Mesothelial cell of epicardium (in vitro differentiated cells): ENCODE measurements at regions not wholly inside any gene's neighbourhood (a gene's known extent, or its start where the extent isn't known, plus 50 kb on each side); places are given as distances from the start of the nearest gene placed in this dataset.

Experiments used
- DNase-seq, 2 experiments: peaks; one replicate each; pipeline ENCODE4 v3.0.0; 2021; ENCODE audit warnings: low spot score in 2 of 2; ENCODE audit not compliant: unreplicated experiment in 2 of 2
- H3K27ac Mint-ChIP-seq: 2 replicates; pipeline ENCODE4 v1.8.0; 2021; ENCODE audit warnings: mixed read lengths
- H3K27me3 Mint-ChIP-seq: 2 replicates; pipeline ENCODE4 v1.8.0; 2021; ENCODE audit warnings: low read depth, mixed read lengths
- H3K36me3 Mint-ChIP-seq: 2 replicates; pipeline ENCODE4 v1.8.0; 2021; ENCODE audit warnings: mixed read lengths
- H3K4me1 Mint-ChIP-seq: 2 replicates; pipeline ENCODE4 v1.8.0; 2021; ENCODE audit warnings: mixed read lengths
- H3K4me3 Mint-ChIP-seq: 2 replicates; pipeline ENCODE4 v1.8.0; 2021; ENCODE audit warnings: mild to moderate bottlenecking, moderate library complexity, mixed read lengths
- H3K9me3 Mint-ChIP-seq: 2 replicates; pipeline ENCODE4 v1.8.0; 2021; ENCODE audit warnings: mixed read lengths
- TF ChIP-seq, protein P1 (sequence below): fragments of 200-600 bp; sonication (generic); IDR thresholded peaks from one replicate; pipeline ENCODE4 v1.5.0; 2021; ENCODE audit warnings: antibody characterized with exemption; ENCODE audit not compliant: unreplicated experiment

- Mint-ChIP-seq H3K9me3 (peaks cover 42% of the 10 kb centered on the region), H3K36me3 (no peaks in the 10 kb centered on the region), H3K27ac (no peak overlapping the region), H3K4me1 (no peaks in the 10 kb centered on the region), H3K27me3 (no peaks in the 10 kb centered on the region), H3K4me3 (no peak overlapping the region)
- TF ChIP-seq, protein P1, sequence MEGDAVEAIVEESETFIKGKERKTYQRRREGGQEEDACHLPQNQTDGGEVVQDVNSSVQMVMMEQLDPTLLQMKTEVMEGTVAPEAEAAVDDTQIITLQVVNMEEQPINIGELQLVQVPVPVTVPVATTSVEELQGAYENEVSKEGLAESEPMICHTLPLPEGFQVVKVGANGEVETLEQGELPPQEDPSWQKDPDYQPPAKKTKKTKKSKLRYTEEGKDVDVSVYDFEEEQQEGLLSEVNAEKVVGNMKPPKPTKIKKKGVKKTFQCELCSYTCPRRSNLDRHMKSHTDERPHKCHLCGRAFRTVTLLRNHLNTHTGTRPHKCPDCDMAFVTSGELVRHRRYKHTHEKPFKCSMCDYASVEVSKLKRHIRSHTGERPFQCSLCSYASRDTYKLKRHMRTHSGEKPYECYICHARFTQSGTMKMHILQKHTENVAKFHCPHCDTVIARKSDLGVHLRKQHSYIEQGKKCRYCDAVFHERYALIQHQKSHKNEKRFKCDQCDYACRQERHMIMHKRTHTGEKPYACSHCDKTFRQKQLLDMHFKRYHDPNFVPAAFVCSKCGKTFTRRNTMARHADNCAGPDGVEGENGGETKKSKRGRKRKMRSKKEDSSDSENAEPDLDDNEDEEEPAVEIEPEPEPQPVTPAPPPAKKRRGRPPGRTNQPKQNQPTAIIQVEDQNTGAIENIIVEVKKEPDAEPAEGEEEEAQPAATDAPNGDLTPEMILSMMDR, result no peak
- DNase-seq, result no peak
Observed at GRCh38 chr12:38016602-38017001, 300.0 kb upstream of the ALG10B start.

DNA sequence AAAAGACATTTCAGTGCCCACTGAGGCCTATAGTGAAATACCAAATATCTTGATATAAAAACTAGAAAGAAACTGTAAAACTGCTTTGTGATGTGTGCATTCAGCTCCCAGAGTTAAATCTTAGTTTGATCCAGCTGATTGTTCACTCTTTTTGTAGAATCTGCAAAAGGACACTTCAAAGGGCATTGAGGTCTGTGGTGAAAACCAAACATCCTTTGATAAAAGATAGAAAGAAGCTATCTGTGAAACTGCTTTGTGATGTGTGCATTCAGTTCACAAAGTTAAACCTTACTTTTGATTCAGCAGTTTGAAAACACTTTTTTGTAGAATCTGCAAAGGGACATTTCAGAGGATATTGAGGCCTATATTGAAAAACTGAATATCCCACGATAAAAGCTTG is 290.7 kb upstream of the ALG10B start:
- Mint-ChIP-seq H3K4me1 (no peaks in the 10 kb centered on the region), H3K27me3 (no peaks in the 10 kb centered on the region), H3K27ac (no peak overlapping the region), H3K4me3 (no peak overlapping the region), H3K36me3 (no peaks in the 10 kb centered on the region), H3K9me3 (peaks cover 58% of the 10 kb centered on the region)
- TF ChIP-seq, protein P1, result no peak
- no peak for DNase-seq

DNA sequence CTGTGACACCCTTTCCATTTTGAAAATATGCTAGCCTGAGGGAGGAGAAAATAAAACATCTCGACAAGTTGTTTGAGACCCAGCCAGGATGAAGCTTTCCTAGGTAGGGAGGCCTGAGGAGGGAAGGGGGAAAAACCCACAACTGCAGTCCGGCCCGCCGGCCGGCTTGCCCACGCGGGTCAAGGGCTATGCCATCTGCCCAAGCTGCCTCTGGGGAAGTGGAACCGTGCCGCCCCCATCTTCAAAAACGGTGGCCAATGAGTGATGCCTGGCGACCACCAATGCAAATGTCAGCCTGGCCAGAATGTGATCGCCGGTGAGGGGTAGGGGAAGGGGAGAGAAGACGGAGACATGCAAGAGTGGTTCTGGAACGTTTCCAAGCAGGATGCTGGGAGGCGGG is 263.5 kb upstream of the ALG10B start:
- no peak for DNase-seq
- Mint-ChIP-seq H3K9me3 (peaks cover 57% of the 10 kb centered on the region), H3K36me3 (peaks cover 7% of the 10 kb centered on the region), H3K27ac (no peak overlapping the region), H3K4me1 (no peaks in the 10 kb centered on the region), H3K27me3 (no peaks in the 10 kb centered on the region), H3K4me3 (no peak overlapping the region)
- TF ChIP-seq, protein P1, result no peak

DNA sequence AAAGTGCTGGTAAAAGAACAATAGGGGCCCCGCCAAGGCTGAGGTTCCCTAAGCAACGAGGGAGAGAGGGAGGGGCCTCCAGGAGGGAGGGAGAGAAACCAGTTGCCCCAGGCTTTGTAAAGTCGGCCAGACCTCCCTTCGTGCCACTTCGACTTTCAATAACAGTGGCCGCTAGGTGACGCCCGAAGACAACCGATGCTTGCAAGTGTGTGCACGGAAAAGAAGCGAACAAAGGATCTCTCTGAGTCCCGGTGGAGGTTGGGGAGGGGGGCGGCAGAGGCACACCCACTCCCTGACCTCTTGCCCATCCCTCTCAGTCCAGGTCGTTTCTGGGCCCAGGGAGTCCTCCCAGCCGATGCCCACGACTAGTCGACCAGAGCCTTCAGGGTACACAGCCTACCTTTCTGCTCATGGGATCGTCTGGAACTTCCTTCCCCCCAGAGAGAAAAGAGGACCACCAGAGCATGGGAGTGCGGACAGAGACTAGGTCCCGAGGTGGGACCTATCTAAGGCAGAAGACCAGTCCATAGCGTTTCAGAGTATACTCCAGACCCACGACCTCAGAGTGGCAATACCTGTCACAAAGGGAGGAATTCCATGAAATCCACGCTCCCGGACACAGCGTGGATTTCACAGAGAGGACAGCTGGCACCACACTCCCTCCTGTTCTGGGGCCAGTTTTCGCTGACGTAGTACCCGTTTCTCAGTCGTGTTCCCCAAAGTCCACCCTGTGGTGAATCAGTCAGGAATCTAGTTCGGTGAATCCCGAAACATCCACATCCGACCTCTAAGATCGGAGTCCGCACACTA is 262.7 kb upstream of the ALG10B start:
- peaks cover 7% of the 10 kb centered on the region for H3K36me3 Mint-ChIP-seq
- H3K9me3 Mint-ChIP-seq, result peaks cover 53% of the 10 kb centered on the region
- H3K27me3 Mint-ChIP-seq, result no peaks in the 10 kb centered on the region
- no peak for DNase-seq
- H3K4me1 Mint-ChIP-seq, result no peaks in the 10 kb centered on the region
- H3K27ac Mint-ChIP-seq, result no peak overlapping the region
- no peak overlapping the region for H3K4me3 Mint-ChIP-seq
- TF ChIP-seq, protein P1, result no peak

DNA sequence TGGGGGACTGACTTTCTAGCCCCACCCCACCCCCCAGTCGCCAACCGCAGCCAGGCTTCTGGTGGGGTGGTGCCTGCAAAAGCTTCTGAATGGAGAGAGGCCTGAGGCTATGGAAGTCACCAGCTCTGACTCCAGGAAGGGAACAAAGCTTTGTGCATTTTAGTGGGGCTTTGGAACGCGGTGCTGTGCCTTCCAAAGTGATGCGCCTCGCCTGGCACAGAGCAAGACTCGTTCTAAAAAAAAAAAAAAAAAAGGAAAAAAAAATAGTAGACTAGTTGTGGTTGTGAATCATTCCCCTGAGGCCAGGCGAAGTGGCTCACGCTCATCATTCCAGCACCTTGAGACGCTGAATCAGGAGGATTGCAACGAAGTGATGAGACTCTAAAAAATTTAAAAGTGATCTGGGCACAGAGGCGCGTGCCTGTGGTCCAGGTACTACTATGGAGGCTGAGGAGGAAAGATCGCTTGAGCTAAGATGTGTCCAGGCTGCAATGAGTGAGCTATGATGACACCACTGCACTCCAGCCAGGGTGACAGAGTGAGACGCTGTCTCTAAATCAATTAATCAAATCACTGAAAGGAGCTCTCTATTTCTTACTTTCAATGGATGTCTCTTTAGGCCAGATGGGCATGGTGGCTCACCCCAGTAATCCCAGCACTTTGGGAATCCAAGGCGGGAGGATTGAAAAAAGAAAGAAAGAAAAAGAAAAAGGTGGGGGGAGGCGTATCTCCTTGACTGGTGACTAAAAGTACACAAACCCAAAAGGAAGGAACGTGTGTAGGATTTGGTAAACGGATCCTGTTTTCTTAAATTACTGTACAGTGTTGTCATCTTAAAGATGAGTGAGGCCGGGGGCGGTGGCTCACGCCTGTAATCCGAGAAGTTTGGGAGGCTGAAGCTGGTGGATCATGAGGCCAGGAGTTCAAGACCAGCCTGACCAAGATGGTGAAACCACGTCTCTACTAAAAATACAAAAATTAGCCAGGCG is 259.6 kb upstream of the ALG10B start:
- Mint-ChIP-seq H3K9me3 (peaks cover 49% of the 10 kb centered on the region), H3K27me3 (no peaks in the 10 kb centered on the region), H3K4me3 (no peak overlapping the region), H3K4me1 (no peaks in the 10 kb centered on the region), H3K27ac (no peak overlapping the region), H3K36me3 (peaks cover 5% of the 10 kb centered on the region)
- no peak for DNase-seq
- TF ChIP-seq, protein P1, result no peak
